Aorta (tissue), 5 donors: ENCODE measurements at regions not wholly inside any gene's neighbourhood (a gene's known extent, or its start where the extent isn't known, plus 50 kb on each side); places are given as distances from the start of the nearest gene placed in this dataset.

ENCODE experiments used
- ATAC-seq: fragments of 200-7000 bp; cut with Tn5 transposase; one replicate; pipeline ENCODE4 v1.9.1; 2022; ENCODE audit warnings: moderate library complexity; ENCODE audit not compliant: low FRiP score
- DNase-seq, 2 donors: peaks; one replicate each; pipeline ENCODE4 v3.0.0-alpha.2; 2020
- H3K27ac ChIP-seq, 2 donors: one replicate each; pipeline ENCODE4 v1.5.1; 2013; ENCODE audit warnings: low read length in 2 of 2, mild to moderate bottlenecking in 2 of 2, moderate library complexity in 2 of 2, control low read depth in 1 of 2, inconsistent platforms in 1 of 2, low read depth in 1 of 2
- H3K27me3 ChIP-seq, 2 donors: one replicate each; pipeline ENCODE4 v1.6.1; 2013; ENCODE audit warnings: control low read depth in 1 of 2, low read length in 1 of 2, mild to moderate bottlenecking in 1 of 2, moderate library complexity in 1 of 2; ENCODE audit not compliant: insufficient read depth in 2 of 2, control insufficient read depth in 1 of 2
- H3K36me3 ChIP-seq, 2 donors: one replicate each; pipeline ENCODE4 v1.6.1; 2013; ENCODE audit warnings: control low read depth in 1 of 2, low read length in 1 of 2, mild to moderate bottlenecking in 1 of 2; ENCODE audit not compliant: insufficient read depth in 2 of 2, control insufficient read depth in 1 of 2
- H3K4me1 ChIP-seq, 2 donors: one replicate each; pipeline ENCODE4 v1.6.1; 2013; ENCODE audit warnings: low read length in 2 of 2, control low read depth in 1 of 2, mild to moderate bottlenecking in 1 of 2, moderate library complexity in 1 of 2; ENCODE audit not compliant: insufficient read depth in 2 of 2, control insufficient read depth in 1 of 2
- H3K4me3 ChIP-seq, 2 donors: one replicate each; pipeline ENCODE4 v1.5.1; 2013; ENCODE audit warnings: low read length in 2 of 2, control low read depth in 1 of 2, mild to moderate bottlenecking in 1 of 2
- H3K9me3 ChIP-seq: one replicate; pipeline ENCODE4 v1.6.1; 2013; ENCODE audit warnings: mild to moderate bottlenecking, low read length; ENCODE audit not compliant: control insufficient read depth
- WGBS, 2 donors: extraction: QIAGEN DNeasy Blood & Tissue Kit; methylation state at CpG; one replicate each; pipeline ENCODE4 v1.1.7; 2013; 5-methylcytosine and 5-hydroxymethylcytosine counted together
- intact Hi-C, 2 donors: fragments of 100-400 bp; cut with DNase I; formaldehyde crosslinking; loops; one replicate each; pipeline versions ENCODE4 v1.14.2 to v1.15.0; 2022
- donor health status: healthy with polysubstance abuse.
- donor health status: Bipolar disorder and iron deficiency.
- donor health status: DM: no; HTN: no; CAD: no.
- donor health status: DM: no; HTN: no; CAD: no.
- donor health status: DM: yes; HTN: yes; CAD: no.

- H3K36me3 ChIP-seq, result no peaks in the 10 kb centered on the region
- WGBS, 2 donors, result 93 to 96% methylated on average over 20 to 30 of the region's 30 CpGs
- H3K9me3 ChIP-seq, result no peaks in the 10 kb centered on the region
- ATAC-seq (no peak), DNase-seq (peak in 1 of 2 donors; percentile 72)
- intact Hi-C loops, result no loop called here
- H3K4me1 ChIP-seq, result no peaks in the 10 kb centered on the region
- H3K4me3 ChIP-seq, result no peak overlapping the region
- no peaks in the 10 kb centered on the region for H3K27me3 ChIP-seq
- no peak overlapping the region for H3K27ac ChIP-seq
Measured at GRCh38 chr2:51151490-51152140, 119.7 kb upstream of the NRXN1 start.

DNA sequence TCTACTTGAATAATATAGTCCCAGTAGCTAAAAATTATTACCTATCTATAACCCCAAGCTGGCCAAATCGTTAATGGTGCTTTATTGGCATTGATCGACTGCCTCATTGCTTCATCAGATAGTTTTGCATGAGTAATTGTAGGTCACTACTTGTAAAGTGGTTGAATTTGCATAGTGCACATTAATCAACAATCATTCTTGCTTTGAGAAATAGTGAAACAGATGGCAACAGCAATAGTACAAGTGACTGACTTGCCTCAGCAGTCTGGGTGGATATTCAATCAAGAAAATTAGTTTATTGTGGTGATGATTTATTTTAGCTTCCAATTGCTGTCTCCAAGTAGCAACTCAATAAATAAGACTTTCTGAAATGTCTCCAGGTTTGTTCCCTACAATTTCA is 117.8 kb upstream of the NRXN1 start:
- H3K9me3 ChIP-seq, result no peaks in the 10 kb centered on the region
- H3K36me3 ChIP-seq, result no peaks in the 10 kb centered on the region
- H3K4me1 ChIP-seq, result no peaks in the 10 kb centered on the region
- WGBS, 2 donors, result 89 to 90% methylated on average over 2 of the region's 2 CpGs
- H3K27me3 ChIP-seq, result no peaks in the 10 kb centered on the region
- no peak overlapping the region for H3K4me3 ChIP-seq
- no peak for ATAC-seq
- intact Hi-C loops, result no loop called here
- H3K27ac ChIP-seq, result no peak overlapping the region
- DNase-seq, result no peak

DNA sequence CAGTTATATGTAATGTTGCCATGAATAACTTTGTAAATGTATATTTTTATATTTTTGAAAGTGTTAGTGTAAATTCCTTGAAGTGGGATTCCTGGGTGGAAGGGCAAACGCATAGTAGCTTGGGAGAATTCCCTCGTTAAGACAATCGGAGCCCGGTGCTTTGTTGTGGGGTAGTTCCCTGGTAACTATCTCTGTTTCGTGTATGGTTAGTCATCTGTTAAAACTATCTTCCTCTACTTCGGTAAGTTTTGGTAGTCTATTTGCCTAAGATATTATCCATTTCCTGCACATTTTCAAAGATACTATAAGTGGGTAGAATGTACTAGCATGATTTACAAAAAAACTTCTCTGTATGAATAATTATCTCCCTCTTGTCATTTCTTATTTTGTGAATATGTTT is 113.8 kb upstream of the NRXN1 start:
- no peaks in the 10 kb centered on the region for H3K9me3 ChIP-seq
- H3K4me1 ChIP-seq, result no peaks in the 10 kb centered on the region
- intact Hi-C loops, result no loop called here
- H3K27me3 ChIP-seq, result no peaks in the 10 kb centered on the region
- no peak overlapping the region for H3K27ac ChIP-seq
- DNase-seq, result no peak
- H3K4me3 ChIP-seq, result no peak overlapping the region
- ATAC-seq, result no peak
- H3K36me3 ChIP-seq, result no peaks in the 10 kb centered on the region
- 72 to 76% methylated on average over 6 of the region's 6 CpGs for WGBS, 2 donors

DNA sequence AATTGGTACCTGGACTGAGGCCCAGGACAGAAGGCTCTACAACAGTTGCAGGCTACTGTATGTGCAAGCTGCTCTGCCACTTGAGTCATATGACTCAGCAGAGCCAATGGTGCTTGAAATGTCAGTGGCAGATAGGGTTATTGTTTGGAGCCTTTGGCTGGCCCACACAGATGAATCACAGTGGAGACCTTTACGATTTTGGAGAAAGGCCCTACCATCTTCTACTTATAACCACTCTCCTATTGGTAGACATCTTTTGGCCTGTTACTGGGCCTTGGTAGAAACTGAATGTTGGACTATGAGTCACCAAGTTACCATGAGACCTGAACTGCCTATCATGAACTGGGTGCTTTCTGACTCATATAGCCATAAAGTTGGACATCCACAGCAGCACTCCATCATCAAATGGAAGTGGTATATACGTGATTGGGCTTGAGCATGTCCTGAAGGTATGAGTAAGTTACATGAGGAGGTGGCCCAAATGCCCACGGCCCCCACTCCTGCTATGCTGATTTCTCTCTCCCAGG is 88.9 kb upstream of the NRXN1 start:
- ATAC-seq (no peak), DNase-seq (no peak)
- H3K9me3 ChIP-seq, result no peaks in the 10 kb centered on the region
- H3K27ac ChIP-seq, result no peak overlapping the region
- WGBS, 2 donors, result 88 to 92% methylated on average over 3 of the region's 3 CpGs
- no peaks in the 10 kb centered on the region for H3K27me3 ChIP-seq
- no peak overlapping the region for H3K4me3 ChIP-seq
- no peaks in the 10 kb centered on the region for H3K4me1 ChIP-seq
- intact Hi-C loops, result no loop called here
- H3K36me3 ChIP-seq, result no peaks in the 10 kb centered on the region

DNA sequence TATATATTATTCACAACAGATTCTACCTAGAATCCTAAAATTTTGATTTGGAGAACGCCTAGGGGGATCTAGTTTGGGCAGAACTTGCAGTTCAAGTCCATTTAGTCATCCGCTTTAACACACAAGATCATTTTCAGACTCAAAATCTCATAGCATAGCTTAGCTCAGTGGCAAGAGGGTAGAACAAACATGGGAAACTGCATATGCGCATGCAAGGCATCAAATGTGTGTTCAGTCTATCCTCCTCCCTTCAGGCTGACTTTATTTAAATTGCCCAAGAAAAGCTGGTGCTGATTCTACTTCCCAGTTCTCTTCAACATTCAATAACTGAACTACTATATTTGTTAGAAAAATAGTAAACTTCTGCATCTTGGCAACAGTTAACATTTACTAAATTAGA is 79.6 kb upstream of the NRXN1 start:
- 92 to 94% methylated on average over 3 of the region's 3 CpGs for WGBS, 2 donors

GRCh38 chr2:51108794-51109193 is 76.9 kb upstream of the NRXN1 start:
- WGBS, 2 donors, result 98 to 100% methylated on average over 1 of the region's 1 CpG
- DNase-seq, result no peak
- H3K9me3 ChIP-seq, result no peaks in the 10 kb centered on the region

More for the DNA sequence above, 79.6 kb upstream of the NRXN1 start:
- no peak overlapping the region for H3K27ac ChIP-seq
- H3K4me3 ChIP-seq, result no peak overlapping the region
- H3K36me3 ChIP-seq, result no peaks in the 10 kb centered on the region
- no peaks in the 10 kb centered on the region for H3K9me3 ChIP-seq
- no peaks in the 10 kb centered on the region for H3K27me3 ChIP-seq
- ATAC-seq (no peak), DNase-seq (no peak)
- intact Hi-C loops, result no loop called here
- no peaks in the 10 kb centered on the region for H3K4me1 ChIP-seq

GRCh38 chr2:51107841-51108240 is 75.9 kb upstream of the NRXN1 start:
- no peaks in the 10 kb centered on the region for H3K4me1 ChIP-seq
- intact Hi-C loops, result no loop called here
- H3K36me3 ChIP-seq, result no peaks in the 10 kb centered on the region
- no peak overlapping the region for H3K4me3 ChIP-seq
- ATAC-seq (no peak), DNase-seq (no peak)
- H3K9me3 ChIP-seq, result no peaks in the 10 kb centered on the region
- H3K27me3 ChIP-seq, result no peaks in the 10 kb centered on the region
- no peak overlapping the region for H3K27ac ChIP-seq
- 71% methylated on average over 2 of the region's 2 CpGs for WGBS, 2 donors

More at GRCh38 chr2:51108794-51109193, 76.9 kb upstream of the NRXN1 start:
- Histone ChIP-seq H3K27me3 (no peaks in the 10 kb centered on the region), H3K4me3 (no peak overlapping the region), H3K27ac (no peak overlapping the region), H3K36me3 (no peaks in the 10 kb centered on the region), H3K4me1 (no peaks in the 10 kb centered on the region)
- ATAC-seq, result no peak
- intact Hi-C loops, result no loop called here

- H3K4me1 ChIP-seq, result no peaks in the 10 kb centered on the region
- H3K36me3 ChIP-seq, result no peaks in the 10 kb centered on the region
- H3K4me3 ChIP-seq, result no peak overlapping the region
- DNase-seq (no peak), ATAC-seq (no peak)
- no peak overlapping the region for H3K27ac ChIP-seq
- no peaks in the 10 kb centered on the region for H3K9me3 ChIP-seq
- WGBS, 2 donors, result 88 to 91% methylated on average over 2 of the region's 2 CpGs
- intact Hi-C loops, result no loop called here
- H3K27me3 ChIP-seq, result no peaks in the 10 kb centered on the region
Measured at GRCh38 chr2:51105811-51106210, 73.9 kb upstream of the NRXN1 start.

DNA sequence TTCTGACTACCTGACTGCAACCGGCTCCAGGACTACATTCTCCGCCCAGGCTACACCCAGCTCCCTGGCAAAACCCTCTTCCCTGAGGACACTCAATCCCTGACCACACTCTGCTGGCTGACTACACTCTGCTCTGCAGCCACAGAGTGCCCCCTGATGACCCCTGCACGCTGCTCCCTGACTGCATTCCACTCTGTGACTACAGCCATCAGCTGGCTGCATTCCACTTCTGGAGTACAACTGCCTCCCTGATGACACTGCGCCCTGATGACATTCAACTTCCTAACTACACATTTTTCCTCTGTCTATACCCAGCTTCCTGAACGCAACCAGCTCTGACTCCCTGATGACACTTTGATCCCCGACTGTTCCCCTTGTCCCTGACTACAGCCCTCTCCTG is 71.3 kb upstream of the NRXN1 start:
- H3K9me3 ChIP-seq, result no peaks in the 10 kb centered on the region
- H3K27ac ChIP-seq, result no peak overlapping the region
- no peak overlapping the region for H3K4me3 ChIP-seq
- H3K27me3 ChIP-seq, result no peaks in the 10 kb centered on the region
- DNase-seq (no peak), ATAC-seq (no peak)
- intact Hi-C loops, result no loop called here
- H3K4me1 ChIP-seq, result no peaks in the 10 kb centered on the region
- 42 to 48% methylated on average over 6 of the region's 6 CpGs for WGBS, 2 donors
- H3K36me3 ChIP-seq, result no peaks in the 10 kb centered on the region
